ENCODE measurements at regions not wholly inside any gene's neighbourhood (a gene's known extent, or its start where the extent isn't known, plus 50 kb on each side); places are given as distances from the start of the nearest gene placed in this dataset.

DNA sequence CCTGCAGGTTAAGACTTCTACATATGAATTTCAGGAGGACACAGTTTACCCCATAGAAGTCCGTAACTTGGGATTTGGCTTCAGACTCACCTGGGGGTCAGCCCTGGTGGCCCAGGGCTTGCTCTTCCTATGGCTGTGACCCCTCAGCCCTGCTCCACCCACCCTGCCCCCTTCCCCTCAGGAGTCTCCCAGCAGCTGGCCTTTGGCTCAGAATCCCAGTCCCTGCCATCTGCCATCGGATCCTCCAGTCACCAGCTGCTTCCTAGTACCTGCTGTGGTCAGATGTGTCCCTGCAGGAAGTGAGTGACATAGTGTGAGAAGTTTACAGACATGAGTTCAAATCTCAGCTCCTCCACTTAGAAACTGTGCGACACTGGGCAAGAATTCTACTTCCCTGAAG lies 332.6 kb downstream of the NPHP4 start:
- DNase-seq (ENCODE audit: low spot score) = peak; percentile 58

DNA sequence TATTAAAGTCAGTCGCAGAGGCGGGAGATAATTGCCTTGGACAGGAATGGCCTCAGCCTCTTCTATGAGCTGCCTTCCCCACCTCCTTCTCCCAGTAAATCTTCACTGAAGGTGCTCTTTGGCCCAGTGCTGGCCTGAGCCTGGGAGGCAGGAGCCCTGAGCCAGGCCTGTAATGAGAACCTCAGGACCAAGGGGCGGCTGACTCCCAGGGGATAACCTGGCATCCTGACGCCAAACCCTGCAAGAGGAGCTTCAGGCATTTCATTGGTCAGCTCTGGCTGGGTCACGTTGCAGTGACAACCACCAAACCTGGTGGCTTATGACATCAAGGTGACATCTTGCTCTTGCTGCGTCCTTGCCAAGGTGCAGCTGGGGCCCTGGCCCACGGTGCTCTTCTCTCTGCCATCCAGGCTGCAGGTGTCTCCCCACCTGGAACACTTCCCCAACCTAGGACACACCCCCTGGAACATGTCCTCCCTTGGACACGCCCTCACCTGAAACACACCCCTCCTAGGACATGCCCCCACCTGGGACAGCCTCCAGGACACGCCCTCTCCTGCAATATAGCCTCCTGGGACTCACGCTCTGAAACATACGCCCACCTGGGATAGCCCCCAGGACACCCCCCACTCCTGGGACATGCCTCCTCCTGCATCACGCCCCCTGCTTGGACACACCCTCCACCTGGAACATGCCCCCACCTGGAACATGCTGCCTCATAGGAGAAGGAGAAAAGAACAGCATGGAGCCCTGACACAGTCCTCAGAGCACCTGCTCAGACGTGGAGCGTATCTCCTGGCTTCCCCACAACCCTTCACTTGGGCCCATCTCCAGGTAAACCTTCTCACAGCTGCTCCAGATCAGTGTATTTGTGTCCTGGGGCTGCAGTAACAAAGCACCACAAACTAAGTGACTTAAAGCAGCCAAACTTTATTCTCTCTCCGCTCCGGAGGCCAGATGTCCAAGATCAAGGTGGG lies 333.6 kb downstream of the NPHP4 start:
- DNase-seq (ENCODE audit: low spot score) = peak; percentile 46

DNA sequence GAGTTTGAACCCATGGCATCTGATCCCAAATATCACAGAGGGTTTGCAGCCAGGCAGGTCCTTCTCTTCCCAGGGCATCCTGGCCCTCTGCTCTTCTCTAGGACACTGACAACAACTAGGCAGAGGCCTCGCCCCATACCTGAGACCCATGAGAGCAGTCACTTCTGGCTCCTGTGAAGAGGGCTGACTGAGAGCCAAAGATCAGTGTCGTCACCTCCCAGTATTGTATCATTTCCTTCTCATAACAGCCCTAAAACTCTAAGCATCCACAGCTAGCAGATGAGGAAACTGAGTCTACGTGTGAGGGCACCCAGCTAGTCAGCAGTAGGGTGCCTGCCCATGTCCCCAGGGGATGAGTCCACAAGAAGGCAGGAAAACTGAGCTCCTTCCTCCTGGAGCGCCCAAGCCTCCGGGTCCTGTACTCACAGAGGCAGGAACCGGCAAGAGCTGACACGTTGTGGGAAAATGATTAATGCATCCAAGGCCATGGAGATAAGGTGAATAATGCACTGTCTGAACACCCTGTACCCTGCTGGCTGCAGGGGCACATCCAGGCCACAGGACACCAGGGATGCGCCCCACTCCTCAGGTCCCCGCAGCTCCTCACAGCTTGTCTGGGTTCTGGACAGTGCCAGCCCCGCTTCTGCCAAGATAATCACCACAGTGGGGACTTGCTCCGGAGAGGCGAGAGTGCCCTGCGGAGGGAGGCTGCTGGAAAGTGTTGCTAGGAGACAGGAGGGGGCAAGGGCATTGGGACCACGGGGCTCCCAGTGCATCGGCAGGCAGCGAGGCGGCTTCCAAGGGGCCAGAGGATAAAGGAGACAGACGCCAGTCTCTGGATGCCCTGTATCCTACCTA lies 340.0 kb downstream of the NPHP4 start:
- DNase-seq (ENCODE audit: low spot score) = no peak

DNA sequence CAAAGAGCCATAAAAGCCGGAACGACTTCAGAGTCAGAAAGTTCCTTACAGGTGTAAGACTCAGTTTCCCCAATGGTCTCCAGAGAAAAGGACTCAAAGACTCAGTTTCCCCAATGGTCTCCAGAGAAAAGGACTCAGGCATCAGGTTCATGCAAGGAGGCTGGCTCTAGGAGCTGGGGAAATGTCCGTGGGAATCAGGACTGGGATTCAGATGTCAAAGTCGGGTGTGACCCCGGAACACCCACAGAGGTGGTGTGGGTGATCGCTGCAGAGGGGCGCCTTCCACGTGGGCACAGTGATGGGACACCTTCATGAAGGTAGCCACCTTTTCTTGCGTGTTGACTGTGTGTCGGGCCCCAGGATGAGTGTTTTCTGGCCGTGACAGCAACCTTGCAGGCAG lies 340.8 kb downstream of the NPHP4 start:
- no peak for DNase-seq (ENCODE audit: low spot score)

DNA sequence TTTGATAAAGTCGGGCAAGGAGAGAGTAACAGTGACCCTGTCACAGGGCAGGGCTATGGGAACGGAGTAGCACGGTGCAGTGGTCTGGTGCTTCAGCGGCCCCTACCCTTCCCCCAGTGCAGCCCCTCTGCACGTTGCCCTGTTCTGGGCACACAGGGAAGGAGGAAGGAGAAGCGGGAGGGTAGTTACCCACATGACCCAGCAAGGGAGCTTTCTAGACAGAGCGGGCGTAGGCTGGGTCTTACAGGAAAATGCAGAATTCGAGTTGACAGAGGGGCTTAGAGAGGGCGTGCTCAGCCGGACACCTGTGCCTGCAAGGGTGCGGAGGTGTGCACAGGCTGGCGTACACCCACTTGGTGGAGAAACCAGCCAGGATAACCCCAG lies 341.2 kb downstream of the NPHP4 start:
- DNase-seq (ENCODE audit: low spot score) = no peak

DNA sequence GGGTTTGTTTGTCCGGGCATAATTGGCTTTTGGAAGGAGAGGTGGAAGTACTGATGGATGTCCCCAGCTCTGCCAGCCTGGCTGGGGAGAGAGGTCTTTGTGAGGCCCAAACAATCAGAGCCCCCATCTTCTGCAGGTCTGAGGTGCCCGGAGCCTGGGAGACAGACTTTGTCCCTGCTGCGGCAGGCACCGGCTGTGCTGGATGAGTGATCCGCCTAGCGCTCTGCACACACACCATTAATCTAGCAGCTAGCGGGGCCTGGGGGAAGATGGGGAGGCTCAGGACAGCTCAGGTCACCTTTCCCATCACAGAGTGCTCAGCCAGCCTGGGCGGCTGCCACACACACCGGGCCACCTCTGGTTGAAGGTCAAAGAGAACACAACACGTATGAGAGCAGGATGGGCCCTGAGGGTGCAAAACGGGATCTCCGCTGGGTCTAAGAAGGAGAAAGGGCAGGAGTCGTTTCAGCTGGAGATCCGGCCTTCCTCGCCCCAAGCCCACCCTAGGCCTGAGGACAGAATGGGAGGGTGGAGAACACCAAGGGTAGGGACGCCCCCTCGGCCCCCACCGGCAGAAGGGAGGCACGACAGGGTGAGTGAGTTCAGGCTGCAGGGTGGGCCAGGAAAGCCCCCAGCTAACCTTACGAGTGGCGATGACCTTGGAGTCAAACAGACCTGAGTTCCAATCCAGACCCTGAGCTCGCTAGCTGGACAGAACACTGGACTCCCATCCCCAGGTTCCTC lies 341.8 kb downstream of the NPHP4 start:
- no peak for DNase-seq (ENCODE audit: low spot score)

DNA sequence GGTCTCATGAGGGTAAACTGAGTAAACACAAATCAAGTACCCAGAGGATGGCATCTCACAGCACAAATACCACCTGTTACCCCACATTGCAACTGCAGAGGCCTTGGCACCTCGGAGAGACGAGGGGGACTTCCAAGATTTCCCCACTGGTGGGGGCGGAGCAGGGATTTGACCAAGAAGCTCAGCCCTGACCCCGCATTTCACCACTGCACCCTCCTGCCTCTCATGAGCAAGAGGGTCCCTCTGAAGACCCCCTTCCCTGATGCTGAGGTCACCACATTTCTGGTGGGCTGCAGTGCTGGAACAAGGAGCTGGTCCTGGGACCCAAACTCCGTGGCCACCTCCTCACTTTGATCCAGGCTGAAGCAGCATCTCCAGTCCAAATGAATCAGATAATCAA lies 342.4 kb downstream of the NPHP4 start:
- no peak for DNase-seq (ENCODE audit: low spot score)

DNA sequence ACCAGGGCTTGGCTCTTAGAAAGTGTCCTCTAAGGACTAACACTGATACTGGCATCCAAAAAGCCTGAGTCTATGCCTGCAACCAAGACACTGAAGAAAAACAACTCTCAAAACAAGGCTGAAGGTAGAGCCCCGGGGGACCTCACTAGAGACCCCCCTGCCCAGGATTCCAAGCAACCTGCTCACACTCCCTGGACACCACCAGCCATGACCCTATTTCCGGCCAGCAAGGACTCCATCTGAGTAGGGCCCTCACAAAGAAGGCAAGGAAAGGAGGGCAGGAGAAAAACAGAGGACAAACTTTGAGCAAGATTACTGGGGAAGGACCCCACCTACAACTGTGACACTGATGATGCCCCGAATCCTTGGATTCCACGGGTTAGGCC lies 343.1 kb downstream of the NPHP4 start:
- DNase-seq (ENCODE audit: low spot score) = no peak

DNA sequence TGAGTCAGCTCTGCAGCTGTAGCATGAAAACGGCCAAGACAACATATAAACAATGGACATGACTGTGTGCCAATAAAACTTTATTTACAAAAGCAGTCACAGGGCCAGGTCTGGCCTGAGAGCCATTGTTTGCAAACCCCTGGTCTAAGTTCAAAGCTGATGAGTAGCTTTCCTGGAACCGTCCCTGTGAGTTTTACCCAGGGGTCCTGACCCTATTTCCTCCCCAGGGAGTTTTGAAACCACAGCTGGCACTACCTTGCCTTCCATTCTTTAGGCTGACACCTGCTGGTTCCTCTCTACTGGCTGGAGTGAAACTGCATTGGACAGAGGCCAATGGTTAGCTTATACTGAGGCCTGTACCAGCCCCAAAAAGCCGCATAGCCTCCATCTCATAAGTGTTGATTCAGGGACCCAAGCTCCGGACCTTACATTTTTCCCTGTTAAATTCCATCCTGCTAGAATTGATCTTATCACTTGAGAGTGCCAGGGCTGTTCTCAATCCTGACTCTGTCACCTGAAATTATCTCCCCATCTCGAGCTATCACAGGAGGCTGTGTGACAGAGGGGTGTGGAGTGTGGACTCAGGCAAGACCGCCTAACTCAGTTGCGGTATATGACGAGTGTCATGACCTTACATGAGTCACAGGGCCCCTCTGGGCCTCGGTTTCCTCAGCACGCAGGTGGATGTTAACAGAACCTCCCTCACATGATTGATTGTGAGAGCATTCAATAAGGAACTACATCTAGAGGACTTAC lies 343.6 kb downstream of the NPHP4 start:
- DNase-seq (ENCODE audit: low spot score) = no peak

DNA sequence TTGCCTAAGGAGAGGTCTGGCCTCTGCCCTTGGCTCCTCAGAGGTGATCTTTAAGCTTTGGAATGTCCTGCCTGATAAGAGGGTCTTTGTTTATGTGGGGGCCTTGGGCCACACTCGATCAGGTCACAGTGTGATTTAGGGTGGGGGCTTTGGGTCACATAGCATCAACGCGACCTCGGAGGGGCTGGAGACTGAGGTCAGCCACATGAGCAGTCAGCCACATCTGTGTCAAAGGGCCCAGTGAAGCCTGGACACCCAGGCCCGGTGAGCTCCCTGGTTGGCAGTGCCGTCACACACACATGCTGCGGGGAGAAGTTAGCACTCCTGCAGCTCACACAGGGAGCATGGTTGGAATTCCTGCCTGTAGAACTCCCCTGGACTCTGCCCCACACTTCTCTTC lies 345.0 kb downstream of the NPHP4 start:
- peak; percentile 52 for DNase-seq (ENCODE audit: low spot score)

DNA sequence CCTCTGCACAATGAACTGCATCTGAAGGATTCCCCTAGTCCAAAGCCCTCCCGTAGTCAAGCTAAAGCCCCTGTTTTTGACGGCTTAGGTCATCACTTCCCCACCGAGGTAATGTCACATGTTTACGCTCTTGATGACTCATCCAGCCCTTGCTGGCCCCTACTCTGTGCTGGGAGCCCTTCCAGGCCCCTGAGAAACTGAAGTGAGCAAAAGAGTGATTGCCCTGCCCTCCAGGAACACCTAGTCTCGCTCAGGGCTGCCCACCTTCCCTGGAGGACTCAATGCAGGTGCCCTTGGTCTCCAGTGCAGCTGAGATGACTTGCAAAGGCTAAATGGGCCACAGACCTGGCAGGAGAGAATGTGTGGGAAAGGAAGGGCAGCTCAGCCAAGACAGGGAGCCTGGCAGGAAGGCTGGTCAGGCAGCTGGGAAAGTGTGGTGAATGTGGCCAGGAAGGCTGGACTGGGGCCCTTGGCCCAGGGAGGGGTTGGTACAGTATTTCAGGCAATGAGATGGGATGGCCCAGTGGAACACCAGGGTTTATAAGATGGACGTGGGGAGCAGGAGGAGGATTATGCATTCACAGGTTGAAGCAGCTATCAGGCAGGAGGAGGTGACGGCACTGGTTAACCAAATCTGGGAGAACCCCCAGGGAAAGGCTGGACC lies 345.6 kb downstream of the NPHP4 start:
- DNase-seq (ENCODE audit: low spot score) = peak; percentile 63

DNA sequence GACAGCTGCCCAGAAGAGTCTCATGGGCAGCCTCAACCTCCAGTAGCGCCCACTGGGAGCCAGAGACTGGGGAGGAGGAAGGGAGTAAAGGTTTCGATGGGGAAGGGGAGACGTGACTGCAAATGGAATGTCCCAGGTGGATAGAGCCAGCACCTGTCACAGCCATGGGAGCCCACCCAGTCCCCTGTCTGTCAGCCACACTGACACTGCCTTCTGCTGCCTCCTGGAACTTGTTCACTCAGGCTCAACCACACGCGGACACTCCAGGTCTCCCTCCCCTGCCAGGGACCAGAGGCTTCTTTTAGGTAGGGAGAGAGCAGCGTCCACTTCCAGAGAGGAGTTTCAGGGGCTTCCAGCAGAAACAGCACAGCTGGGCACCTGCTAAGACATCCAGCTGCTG lies 346.3 kb downstream of the NPHP4 start:
- DNase-seq (ENCODE audit: low spot score) = peak; percentile 9

DNA sequence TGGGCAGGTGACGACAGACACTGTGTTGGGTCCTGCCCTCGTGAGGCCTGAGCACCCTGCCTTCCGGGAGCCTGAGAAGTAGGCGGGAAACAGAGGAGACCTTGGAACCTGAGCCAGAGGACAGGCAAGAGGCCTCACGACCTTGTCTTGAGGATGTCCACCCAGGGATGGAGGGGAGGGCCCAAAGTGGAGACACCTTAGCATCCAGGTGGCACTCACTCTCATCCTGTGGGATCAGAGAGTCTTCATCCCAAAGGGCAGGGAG lies 347.2 kb downstream of the NPHP4 start:
- peak; percentile 28 for DNase-seq (ENCODE audit: low spot score)

DNA sequence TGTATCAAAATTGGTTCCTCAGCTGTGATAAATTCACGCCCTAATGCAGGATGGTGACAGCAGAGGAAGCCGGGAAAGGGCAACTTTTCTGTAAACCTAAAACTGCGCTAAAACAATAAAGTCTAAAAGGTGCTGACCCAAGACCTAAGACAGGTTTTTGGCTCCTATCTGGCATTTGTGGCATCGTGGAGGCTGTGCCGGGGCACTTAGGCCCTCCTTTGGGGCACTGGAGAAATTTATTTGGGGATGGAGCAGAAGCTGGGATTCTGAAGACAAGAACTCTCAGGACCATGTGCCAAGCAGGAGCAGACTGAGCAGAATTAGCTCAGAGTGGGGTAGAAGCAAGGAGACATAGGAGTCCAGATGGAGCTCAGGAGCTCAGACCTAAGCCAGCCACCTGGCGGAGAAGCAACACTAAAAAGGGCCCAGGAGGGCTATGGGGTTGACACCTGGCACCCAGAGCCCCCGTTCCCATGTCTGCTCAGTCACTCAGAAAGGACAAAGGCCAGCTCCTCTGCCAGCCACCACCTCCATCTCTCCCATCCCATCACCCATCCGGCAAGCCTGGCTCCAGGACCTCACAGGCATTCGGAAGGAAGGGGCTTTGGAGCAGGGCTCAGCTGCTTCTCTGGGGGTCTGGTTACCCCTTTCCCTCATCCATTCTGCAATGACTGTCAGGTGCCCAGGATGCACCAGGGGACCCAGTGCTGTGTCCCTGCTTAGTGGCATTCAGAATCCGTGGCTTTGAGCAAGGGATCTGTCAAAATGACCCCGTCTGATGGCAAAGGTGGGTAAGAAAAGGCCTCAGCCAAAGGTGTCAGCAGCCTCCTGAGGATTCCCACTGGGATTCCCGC lies 347.7 kb downstream of the NPHP4 start:
- DNase-seq (ENCODE audit: low spot score) = peak; percentile 26

DNA sequence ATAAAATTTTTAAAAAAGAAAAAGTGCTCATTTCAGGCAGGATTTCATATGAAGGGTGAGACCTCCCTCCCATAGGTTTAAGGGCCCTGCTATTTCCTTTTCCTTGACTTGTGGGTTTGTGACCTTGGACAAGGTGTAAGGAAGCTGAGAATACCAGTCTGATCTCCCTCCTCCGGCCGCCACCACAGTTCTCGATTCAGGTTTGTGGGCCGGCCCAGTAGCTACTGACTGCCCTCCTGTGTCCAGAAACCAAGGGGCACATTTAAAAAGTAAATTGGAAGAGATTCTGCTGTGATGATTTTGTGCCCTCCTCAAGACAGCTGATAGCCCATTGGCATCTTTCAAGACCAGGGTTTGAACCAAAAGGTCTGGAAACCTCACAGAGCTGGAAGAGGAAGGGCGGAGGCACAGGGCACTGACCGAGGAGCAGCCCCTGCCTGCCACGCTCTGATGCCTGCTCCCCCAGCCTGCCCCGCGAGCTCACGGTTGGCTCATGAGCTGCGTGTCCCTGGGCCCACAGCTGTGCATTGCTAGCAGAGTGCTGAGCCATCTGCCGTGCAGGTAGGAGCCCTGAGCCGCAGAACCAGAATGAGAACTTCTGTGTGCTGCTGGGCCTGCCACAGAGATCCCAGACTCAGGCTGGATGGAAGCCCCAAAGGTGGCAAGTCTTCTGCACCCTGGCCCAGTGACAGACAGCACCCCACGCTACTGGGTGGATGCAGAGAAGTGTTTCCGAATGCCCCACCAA lies 348.7 kb downstream of the NPHP4 start:
- peak; percentile 46 for DNase-seq (ENCODE audit: low spot score)

DNA sequence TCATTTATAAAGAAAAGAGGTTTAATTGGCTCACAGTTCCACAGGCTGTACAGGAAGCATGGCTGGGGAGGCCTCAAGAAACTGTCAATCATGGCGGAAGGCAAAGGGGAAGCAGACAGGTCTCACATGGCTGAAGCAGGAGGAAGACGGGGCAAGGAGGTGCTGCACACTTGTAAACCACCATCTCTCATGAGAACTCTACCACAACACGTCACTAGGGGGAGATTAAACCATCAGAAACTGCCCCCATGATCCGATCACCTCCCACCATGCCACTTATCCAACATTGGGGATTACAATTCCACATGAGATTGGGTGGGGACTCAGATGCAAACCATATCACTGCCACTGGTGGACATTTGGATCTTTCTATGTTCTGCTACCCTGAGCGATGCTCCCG lies 351.4 kb downstream of the NPHP4 start:
- no peak for DNase-seq (ENCODE audit: low spot score)

DNA sequence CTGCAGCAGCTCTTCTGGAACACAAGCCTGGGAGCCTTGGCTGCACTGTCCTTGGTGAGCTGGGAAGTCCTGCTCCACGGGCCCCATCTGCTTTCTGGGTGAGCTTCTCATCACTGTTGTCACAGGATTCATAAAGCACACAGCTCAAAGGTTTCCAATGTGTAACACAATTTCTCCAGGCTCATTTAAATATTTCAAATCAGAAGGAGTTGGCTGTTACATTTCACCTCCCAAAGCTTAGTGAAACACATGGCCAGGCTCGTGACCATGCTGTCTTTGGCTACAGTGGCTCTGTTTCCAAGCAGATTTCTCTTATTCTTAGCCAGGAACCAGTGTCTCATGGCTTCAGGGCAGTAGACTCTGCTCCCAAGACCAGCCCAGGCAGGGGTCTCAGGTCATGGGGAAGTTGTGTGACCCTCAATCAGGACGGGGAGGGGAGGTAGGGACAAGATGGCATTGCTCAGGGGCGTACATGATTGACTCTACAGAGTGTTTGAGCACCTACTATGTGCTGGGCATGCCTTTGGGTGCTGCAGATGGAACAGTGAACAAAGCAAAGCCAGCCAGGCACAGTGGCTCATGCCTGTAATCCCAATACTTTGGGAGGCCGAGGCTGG lies 353.0 kb downstream of the NPHP4 start:
- DNase-seq (ENCODE audit: low spot score) = peak; percentile 36

DNA sequence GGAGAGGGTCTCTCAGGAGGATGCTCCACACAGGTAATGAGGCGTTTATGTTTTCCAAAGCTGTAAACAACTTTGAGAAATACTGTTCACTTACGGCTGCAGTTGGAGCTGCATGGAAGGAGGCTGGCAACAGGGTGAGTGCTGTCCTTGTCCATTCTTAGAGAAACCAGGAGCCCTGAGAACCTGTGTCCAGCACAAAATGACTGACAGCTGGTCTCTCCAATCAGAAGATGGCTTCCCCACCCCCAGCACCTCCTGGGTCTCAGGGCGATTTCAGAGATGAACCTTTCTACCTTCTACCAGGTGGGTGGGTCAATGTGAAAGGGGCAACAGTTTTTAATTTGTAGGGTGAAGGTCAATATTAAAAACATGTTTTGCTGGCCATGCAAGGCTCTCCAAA lies 353.6 kb downstream of the NPHP4 start:
- DNase-seq (ENCODE audit: low spot score) = peak; percentile 38

DNA sequence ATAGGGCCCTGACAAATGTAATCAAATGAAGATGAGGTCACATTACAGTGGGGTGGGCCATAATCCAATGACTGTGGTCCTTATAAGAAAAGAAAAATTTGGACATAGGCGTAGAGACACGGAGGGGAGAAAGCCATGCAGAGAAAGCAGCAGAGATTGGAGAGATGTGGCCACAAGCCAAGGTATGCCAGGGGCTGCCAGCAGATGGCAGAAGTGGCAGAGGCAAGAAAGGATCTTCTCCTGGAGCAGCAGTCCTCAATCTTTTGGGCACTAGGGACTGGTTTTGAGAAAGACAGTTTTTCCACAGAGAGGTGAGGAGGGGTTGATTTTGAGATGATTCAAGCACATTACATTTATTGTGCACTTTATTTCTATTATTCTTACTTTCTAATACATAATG lies 355.1 kb downstream of the NPHP4 start:
- peak; percentile 63 for DNase-seq (ENCODE audit: low spot score)

Measured in left forelimb (tissue), 1 donor.